Astrocyte of the spinal cord (primary cell): ENCODE measurements at regions not wholly inside any gene's neighbourhood (a gene's known extent, or its start where the extent isn't known, plus 50 kb on each side); places are given as distances from the start of the nearest gene placed in this dataset.

Source experiments
- DNase-seq: peaks from one replicate; pipeline ENCODE4 v3.0.0; 2011; ENCODE audit warnings: low read depth, low spot score
- H3K4me3 ChIP-seq: 2 replicates; pipeline ENCODE4 v1.5.1; 2011; ENCODE audit warnings: low read depth, mild to moderate bottlenecking, low read length, moderate library complexity
- CTCF ChIP-seq: IDR thresholded peaks from 2 replicates; pipeline ENCODE4 v1.5.1; 2012; ENCODE audit warnings: low read depth, mild to moderate bottlenecking, low read length, inconsistent platforms
- in situ Hi-C: cut with HindIII; loops from 2 replicates; pipeline ENCODE4 v1.10.0; 2017; ENCODE audit warnings: low sequenced_read_pairs

- no peak overlapping the region for H3K4me3 ChIP-seq
- no peak for DNase-seq
- in situ Hi-C loops: no loop called here
- no peak for TF ChIP-seq CTCF
Observed at GRCh38 chr9:86755561-86755941, 191.8 kb downstream of the GAS1 start.

GRCh38 chr9:86754581-86755560, 192.4 kb downstream of the GAS1 start:
- in situ Hi-C loops: no loop called here
- no peak for DNase-seq
- TF ChIP-seq CTCF: no peak
- no peak overlapping the region for H3K4me3 ChIP-seq

GRCh38 chr9:86753836-86754235, 193.5 kb downstream of the GAS1 start:
- in situ Hi-C loops: no loop called here
- no peak for DNase-seq
- no peak for TF ChIP-seq CTCF
- H3K4me3 ChIP-seq: no peak overlapping the region

GRCh38 chr9:86752733-86753132, 194.6 kb downstream of the GAS1 start:
- H3K4me3 ChIP-seq: no peak overlapping the region
- TF ChIP-seq CTCF: no peak
- in situ Hi-C loops: no loop called here
- no peak for DNase-seq

GRCh38 chr9:86751956-86752355, 195.3 kb downstream of the GAS1 start:
- no peak for TF ChIP-seq CTCF
- in situ Hi-C loops: no loop called here

GRCh38 chr9:86751207-86751606, 196.1 kb downstream of the GAS1 start:
- peak; percentile 66 for DNase-seq
- H3K4me3 ChIP-seq: no peak overlapping the region
- TF ChIP-seq CTCF: no peak
- in situ Hi-C loops: no loop called here

More at GRCh38 chr9:86751956-86752355, 195.3 kb downstream of the GAS1 start:
- DNase-seq: no peak
- no peak overlapping the region for H3K4me3 ChIP-seq
